ENCODE measurements at regions not wholly inside any gene's neighbourhood (a gene's known extent, or its start where the extent isn't known, plus 50 kb on each side); places are given as distances from the start of the nearest gene placed in this dataset.
A peak's percentile ranks its signal among the peaks of the same experiment; 100 is the strongest.

DNA sequence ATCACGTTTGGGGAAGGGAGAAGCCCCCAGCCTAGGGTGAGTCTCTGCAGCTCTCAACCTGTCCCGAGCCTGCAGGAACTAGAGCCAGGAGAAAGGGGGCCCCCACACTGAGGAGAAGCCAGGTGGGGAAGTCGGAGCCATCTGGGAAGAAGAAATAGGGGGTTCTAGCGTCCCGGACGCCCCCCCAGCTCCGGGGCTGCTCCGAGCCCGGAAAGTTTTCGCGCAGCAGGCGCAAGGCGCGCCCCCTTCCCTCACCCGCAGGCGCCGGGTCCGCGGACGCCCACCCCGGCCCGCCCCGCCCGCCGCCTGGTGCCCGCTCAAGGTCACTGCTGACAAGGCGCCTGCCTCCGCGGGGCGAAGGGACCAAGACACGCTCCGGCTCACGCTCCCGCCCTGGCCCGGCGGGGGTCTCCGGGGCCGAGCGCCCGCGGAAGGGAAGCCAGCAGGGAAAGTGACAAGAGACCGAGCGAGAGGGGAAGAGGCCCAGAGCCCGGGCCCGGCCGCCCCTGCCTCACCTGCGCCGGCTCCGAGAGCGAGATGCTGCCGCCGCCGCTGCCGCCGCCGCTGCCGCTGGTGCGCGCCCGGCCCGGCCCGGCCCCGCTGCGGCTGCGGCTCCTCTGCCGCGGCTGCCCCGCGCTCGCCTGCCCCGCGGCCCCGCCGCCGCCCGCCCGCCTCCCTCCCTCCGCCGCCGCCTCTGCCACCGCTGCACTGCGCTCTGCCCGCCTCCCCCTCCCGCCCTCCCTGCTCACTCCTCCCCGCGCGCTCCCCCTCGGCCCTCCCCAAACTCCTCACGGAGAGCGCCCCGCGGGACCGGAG is 108.4 kb upstream of the SLC6A11 start:
- peak overlapping the region; percentile 27 to 36 for H3K4me3 ChIP-seq
- H3K9me3 ChIP-seq, result no peaks in the 10 kb centered on the region
- intact Hi-C loops (cut with DNase I; ENCODE audit: low total_unique reads), result no loop called here
- no peaks in the 10 kb centered on the region for H3K27me3 ChIP-seq
- TF ChIP-seq, protein P1, sequence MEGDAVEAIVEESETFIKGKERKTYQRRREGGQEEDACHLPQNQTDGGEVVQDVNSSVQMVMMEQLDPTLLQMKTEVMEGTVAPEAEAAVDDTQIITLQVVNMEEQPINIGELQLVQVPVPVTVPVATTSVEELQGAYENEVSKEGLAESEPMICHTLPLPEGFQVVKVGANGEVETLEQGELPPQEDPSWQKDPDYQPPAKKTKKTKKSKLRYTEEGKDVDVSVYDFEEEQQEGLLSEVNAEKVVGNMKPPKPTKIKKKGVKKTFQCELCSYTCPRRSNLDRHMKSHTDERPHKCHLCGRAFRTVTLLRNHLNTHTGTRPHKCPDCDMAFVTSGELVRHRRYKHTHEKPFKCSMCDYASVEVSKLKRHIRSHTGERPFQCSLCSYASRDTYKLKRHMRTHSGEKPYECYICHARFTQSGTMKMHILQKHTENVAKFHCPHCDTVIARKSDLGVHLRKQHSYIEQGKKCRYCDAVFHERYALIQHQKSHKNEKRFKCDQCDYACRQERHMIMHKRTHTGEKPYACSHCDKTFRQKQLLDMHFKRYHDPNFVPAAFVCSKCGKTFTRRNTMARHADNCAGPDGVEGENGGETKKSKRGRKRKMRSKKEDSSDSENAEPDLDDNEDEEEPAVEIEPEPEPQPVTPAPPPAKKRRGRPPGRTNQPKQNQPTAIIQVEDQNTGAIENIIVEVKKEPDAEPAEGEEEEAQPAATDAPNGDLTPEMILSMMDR (IDR thresholded peaks at IDR 0.05), result peak in 1 of 4 experiments; percentile 31
- TF ChIP-seq POLR2A (IDR thresholded peaks at IDR 0.05), result no peak
- peak overlapping the region; percentile 46 to 59 for H3K27ac ChIP-seq
- H3K4me1 ChIP-seq, result peaks cover 0 to 11% of the 10 kb centered on the region in 2 donors
- H3K36me3 ChIP-seq, result no peaks in the 10 kb centered on the region
- DNase-seq, result no peak

DNA sequence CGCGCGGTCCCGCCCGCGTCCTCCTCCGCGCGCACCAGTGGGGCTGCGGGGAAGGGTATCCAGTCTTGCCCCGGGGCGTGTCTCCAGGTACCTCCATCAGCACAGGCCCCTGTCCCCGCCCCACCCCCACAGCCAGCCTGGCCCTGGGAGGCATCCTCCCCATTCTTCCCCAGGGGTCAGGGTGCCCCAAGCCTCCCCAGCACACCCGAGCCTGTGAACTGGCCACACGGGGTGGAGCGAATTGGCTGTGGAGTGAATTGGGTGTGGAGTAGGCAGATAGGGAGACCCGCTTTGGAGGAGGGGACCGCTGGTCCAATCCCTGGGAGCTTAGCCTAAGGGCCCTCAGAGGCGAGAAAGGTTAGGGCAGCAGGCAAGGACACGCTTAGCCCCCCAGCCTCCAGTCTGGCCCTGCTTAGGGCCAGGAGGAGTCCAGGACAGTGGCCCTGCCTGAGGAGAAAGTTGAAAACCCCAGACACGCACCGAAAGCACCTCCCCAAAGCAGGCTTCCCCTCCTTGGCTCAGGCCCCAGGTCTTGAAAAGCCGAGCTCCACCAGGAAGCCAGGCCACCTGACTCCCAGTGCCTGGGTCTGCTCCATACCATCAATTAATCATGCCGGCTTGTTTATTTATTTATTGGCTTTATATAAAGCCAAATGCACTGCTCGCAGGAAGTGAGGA is 107.7 kb upstream of the SLC6A11 start:
- H3K9me3 ChIP-seq, result no peaks in the 10 kb centered on the region
- no peak for TF ChIP-seq POLR2A (IDR thresholded peaks at IDR 0.05)
- TF ChIP-seq, protein P1 (IDR thresholded peaks at IDR 0.05), result no peak
- peaks cover 0 to 11% of the 10 kb centered on the region in 2 donors for H3K4me1 ChIP-seq
- peak; percentile 28 to 40 for DNase-seq
- H3K4me3 ChIP-seq, result no peak overlapping the region
- intact Hi-C loops (cut with DNase I; ENCODE audit: low total_unique reads), result no loop called here
- no peaks in the 10 kb centered on the region for H3K27me3 ChIP-seq
- H3K36me3 ChIP-seq, result no peaks in the 10 kb centered on the region
- H3K27ac ChIP-seq, result peak overlapping the region; percentile 46 to 59

DNA sequence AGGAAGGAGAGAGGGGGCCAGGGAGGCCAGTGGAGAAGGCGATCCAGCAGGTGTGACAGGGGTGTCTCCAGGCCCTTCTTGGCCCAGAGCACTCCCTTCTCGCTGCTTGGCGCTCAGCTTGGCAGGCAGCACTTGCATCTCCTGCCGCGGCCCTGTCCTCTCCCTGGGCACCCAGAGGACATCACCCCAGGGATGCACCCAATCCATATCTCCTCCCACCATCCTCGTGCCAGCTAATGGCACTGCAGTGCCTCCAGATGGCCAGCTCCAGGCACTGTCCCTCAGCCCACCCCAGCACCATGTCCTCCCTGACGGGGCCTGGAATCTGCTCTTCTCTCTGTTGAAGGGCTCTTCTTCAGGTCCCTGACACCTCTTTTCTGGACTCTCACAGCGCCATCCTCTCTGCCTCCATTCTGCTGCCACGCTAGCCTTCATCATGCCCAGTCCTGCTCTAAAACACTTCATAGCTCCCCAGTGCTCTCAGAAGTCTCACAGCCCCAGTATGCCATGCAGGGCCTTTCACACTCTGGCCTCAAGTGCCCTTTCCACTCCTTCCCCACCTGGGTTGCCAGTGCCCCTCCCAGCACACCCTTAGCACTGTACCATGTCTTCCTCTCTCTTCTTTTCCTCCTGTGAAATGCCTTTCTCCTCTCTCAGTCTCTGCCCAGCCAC is 106.8 kb upstream of the SLC6A11 start:
- Histone ChIP-seq H3K27me3 (no peaks in the 10 kb centered on the region), H3K4me3 (no peak overlapping the region)
- TF ChIP-seq POLR2A (IDR thresholded peaks at IDR 0.05), result no peak
- TF ChIP-seq, protein P1 (IDR thresholded peaks at IDR 0.05), result peak in 1 of 4 experiments; percentile 10

DNA sequence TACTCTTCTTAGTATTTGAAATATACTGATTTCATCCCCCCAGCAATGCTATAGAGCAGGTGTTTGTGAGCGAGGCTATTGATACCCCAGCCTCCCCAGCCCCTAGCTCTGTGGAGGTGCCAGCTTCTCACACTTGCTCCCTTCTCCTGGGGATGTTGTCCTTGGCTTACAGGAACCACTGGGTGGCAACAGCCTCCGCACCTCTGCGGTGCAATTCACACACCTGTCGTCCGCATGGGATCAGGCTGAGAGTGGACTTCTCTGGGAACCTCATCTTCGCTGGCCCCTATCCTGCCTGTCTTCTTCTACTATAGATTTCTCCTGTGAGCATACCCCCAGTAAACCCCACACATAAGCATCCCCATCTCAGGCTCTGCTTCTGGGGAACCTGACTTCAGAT is 103.9 kb upstream of the SLC6A11 start:
- H3K4me3 ChIP-seq, result no peak overlapping the region
- DNase-seq, result no peak
- TF ChIP-seq POLR2A (IDR thresholded peaks at IDR 0.05), result no peak
- TF ChIP-seq, protein P1 (IDR thresholded peaks at IDR 0.05), result no peak
- no peaks in the 10 kb centered on the region for H3K9me3 ChIP-seq
- no peaks in the 10 kb centered on the region for H3K36me3 ChIP-seq
- intact Hi-C loops (cut with DNase I; ENCODE audit: low total_unique reads), result no loop called here
- no peaks in the 10 kb centered on the region for H3K27me3 ChIP-seq
- no peak overlapping the region for H3K27ac ChIP-seq
- H3K4me1 ChIP-seq, result peaks cover 0 to 10% of the 10 kb centered on the region in 2 donors

More for the DNA sequence above, 106.8 kb upstream of the SLC6A11 start:
- intact Hi-C loops (cut with DNase I; ENCODE audit: low total_unique reads), result no loop called here
- H3K27ac ChIP-seq, result no peak overlapping the region
- H3K4me1 ChIP-seq, result peaks cover 0 to 11% of the 10 kb centered on the region in 2 donors
- no peaks in the 10 kb centered on the region for H3K9me3 ChIP-seq
- DNase-seq, result no peak
- no peaks in the 10 kb centered on the region for H3K36me3 ChIP-seq
